ENCODE measurements at regions not wholly inside any gene's neighbourhood (a gene's known extent, or its start where the extent isn't known, plus 50 kb on each side); places are given as distances from the start of the nearest gene placed in this dataset.

GRCh38 chr2:195486987-195487644, 169.9 kb upstream of the SLC39A10 start:
- 66 to 75% methylated on average over 1 of the region's 1 CpG for WGBS, 2 donors
- Histone ChIP-seq H3K4me1 (no peaks in the 10 kb centered on the region), H3K36me3 (no peaks in the 10 kb centered on the region), H3K27me3 (no peaks in the 10 kb centered on the region), H3K9me3 (no peaks in the 10 kb centered on the region), H3K27ac (no peak overlapping the region), H3K4me3 (replicated peaks in 1 of 3) (no peak overlapping the region)
- TF ChIP-seq, protein P1, sequence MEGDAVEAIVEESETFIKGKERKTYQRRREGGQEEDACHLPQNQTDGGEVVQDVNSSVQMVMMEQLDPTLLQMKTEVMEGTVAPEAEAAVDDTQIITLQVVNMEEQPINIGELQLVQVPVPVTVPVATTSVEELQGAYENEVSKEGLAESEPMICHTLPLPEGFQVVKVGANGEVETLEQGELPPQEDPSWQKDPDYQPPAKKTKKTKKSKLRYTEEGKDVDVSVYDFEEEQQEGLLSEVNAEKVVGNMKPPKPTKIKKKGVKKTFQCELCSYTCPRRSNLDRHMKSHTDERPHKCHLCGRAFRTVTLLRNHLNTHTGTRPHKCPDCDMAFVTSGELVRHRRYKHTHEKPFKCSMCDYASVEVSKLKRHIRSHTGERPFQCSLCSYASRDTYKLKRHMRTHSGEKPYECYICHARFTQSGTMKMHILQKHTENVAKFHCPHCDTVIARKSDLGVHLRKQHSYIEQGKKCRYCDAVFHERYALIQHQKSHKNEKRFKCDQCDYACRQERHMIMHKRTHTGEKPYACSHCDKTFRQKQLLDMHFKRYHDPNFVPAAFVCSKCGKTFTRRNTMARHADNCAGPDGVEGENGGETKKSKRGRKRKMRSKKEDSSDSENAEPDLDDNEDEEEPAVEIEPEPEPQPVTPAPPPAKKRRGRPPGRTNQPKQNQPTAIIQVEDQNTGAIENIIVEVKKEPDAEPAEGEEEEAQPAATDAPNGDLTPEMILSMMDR (IDR thresholded peaks at IDR 0.05) = no peak
- TF ChIP-seq POLR2A (IDR thresholded peaks at IDR 0.05) = no peak
- DNase-seq = no peak
- intact Hi-C loops (cut with DNase I) = no loop called here

GRCh38 chr2:195486520-195486919, 170.5 kb upstream of the SLC39A10 start:
- TF ChIP-seq, protein P1 (IDR thresholded peaks at IDR 0.05) = no peak
- TF ChIP-seq POLR2A (IDR thresholded peaks at IDR 0.05) = no peak
- intact Hi-C loops (cut with DNase I) = no loop called here
- no peaks in the 10 kb centered on the region for H3K4me1 ChIP-seq
- no peaks in the 10 kb centered on the region for H3K36me3 ChIP-seq
- WGBS, 2 donors = 83 to 87% methylated on average over 2 of the region's 2 CpGs
- no peak overlapping the region for H3K4me3 ChIP-seq (replicated peaks in 1 of 3)
- H3K27ac ChIP-seq = no peak overlapping the region
- no peaks in the 10 kb centered on the region for H3K9me3 ChIP-seq
- H3K27me3 ChIP-seq = no peaks in the 10 kb centered on the region
- DNase-seq = no peak

DNA sequence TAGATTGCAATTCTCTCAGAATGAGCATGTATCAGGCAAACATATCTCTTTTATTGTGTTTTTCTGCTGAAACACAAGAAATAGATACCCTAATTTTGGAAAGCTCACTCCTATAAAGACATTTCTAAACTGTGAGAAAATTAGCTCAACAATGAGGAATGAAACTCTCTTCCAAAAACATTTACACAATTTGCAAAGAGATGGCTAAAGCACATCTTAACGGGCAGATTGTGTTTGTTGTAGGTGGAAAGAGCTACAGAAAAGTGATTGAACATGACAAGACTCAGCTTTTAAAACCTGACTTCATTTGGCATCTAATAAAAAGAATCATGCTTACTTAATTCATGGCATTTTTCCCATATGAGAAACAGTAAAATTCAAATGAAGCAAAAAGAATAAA, 175.0 kb upstream of the SLC39A10 start:
- 55 to 56% methylated on average over 1 of the region's 1 CpG for WGBS, 2 donors
- Histone ChIP-seq H3K4me3 (replicated peaks in 1 of 3) (no peak overlapping the region), H3K9me3 (no peaks in the 10 kb centered on the region), H3K27ac (no peak overlapping the region), H3K27me3 (no peaks in the 10 kb centered on the region), H3K4me1 (no peaks in the 10 kb centered on the region), H3K36me3 (no peaks in the 10 kb centered on the region)
- no peak for DNase-seq
- no peak for TF ChIP-seq POLR2A (IDR thresholded peaks at IDR 0.05)
- TF ChIP-seq, protein P1 (IDR thresholded peaks at IDR 0.05) = no peak
- intact Hi-C loops (cut with DNase I) = no loop called here

DNA sequence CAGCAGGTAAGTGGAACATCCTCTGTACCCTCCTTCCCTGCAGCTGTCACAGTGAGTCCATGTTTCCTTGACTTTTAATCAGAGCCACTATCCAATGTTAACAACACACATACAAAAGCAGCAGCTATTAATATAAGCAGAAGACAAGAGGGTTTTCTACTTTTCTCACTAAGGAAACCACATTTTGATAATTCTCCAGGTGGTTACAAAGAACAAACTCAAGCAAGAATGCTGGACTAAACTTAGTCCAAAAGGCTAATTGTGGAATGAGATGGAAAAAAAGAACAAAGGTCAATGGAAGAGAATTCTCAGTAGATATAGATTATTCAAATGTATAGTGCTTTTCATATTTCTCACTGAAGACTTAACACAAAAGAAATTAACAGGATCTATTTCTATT, 176.9 kb upstream of the SLC39A10 start:
- Histone ChIP-seq H3K4me3 (replicated peaks in 1 of 3) (no peak overlapping the region), H3K27ac (no peak overlapping the region), H3K36me3 (no peaks in the 10 kb centered on the region), H3K4me1 (no peaks in the 10 kb centered on the region), H3K9me3 (no peaks in the 10 kb centered on the region), H3K27me3 (no peaks in the 10 kb centered on the region)
- intact Hi-C loops (cut with DNase I) = no loop called here
- DNase-seq = no peak
- TF ChIP-seq POLR2A (IDR thresholded peaks at IDR 0.05) = no peak
- TF ChIP-seq, protein P1 (IDR thresholded peaks at IDR 0.05) = no peak

DNA sequence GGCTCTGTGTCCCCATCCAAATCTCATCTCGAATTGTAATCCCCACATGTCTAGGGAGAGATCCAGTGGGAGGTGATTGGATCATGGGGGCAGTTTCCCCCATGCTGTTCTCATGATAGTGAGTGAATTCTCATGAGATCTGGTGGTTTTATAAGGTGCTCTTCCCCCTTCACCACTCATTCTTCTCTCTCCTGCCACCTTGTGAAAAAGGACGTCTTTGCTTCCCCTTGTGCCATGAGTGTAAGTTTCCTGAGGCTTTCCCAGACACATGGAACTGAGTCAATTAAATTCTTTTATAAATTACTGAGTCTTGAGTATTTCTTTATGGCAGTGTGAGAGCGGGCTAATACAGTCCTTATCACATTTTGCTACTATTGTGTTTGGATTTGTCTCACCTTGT, 177.6 kb upstream of the SLC39A10 start:
- Histone ChIP-seq H3K9me3 (no peaks in the 10 kb centered on the region), H3K4me1 (no peaks in the 10 kb centered on the region), H3K36me3 (no peaks in the 10 kb centered on the region), H3K27me3 (no peaks in the 10 kb centered on the region), H3K4me3 (replicated peaks in 1 of 3) (no peak overlapping the region), H3K27ac (no peak overlapping the region)
- DNase-seq = no peak
- intact Hi-C loops (cut with DNase I) = no loop called here
- TF ChIP-seq, protein P1 (IDR thresholded peaks at IDR 0.05) = no peak
- TF ChIP-seq POLR2A (IDR thresholded peaks at IDR 0.05) = no peak
- 88 to 90% methylated on average over 3 of the region's 3 CpGs for WGBS, 2 donors
